Stimulated activated CD4-positive, alpha-beta T cell treated with anti-CD3 and anti-CD28 coated beads, TNF-alpha, amount 100 ng/mL, for 1 hour (primary cell): ENCODE measurements at regions not wholly inside any gene's neighbourhood (a gene's known extent, or its start where the extent isn't known, plus 50 kb on each side); places are given as distances from the start of the nearest gene placed in this dataset.
A peak's percentile ranks its signal among the peaks of the same experiment; 100 is the strongest.
"Not testable (repeated sequence)": the region's sequence is repeated elsewhere in the genome, so short reads cannot be mapped to it uniquely, and the experiment has no call there.

ENCODE experiments used
- DNase-seq, 3 donors: peaks; one replicate each; pipeline ENCODE4 v3.0.0-alpha.2; 2020; ENCODE audit warnings: low read depth in 3 of 3, low spot score in 1 of 3

DNA sequence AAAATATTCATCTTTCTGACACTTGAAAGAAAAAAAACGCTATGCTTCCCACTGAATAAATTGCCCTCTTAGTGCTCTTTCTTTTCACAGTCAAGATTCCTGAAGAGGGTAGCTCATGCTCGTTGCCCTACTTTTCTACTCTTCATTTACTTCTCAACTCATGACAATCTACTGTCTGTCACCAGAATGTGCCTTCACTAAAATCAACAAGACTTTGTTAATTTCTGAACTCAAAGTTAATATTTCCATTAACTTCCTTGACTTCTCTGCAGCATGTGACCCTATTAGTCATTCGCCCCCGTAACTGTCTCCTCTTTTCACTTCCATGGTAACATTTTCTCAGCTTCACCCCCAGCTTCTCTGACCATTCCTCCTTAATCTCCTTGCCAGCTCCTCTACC, 98.9 kb upstream of the MAPRE2 start:
- DNase-seq = no peak

DNA sequence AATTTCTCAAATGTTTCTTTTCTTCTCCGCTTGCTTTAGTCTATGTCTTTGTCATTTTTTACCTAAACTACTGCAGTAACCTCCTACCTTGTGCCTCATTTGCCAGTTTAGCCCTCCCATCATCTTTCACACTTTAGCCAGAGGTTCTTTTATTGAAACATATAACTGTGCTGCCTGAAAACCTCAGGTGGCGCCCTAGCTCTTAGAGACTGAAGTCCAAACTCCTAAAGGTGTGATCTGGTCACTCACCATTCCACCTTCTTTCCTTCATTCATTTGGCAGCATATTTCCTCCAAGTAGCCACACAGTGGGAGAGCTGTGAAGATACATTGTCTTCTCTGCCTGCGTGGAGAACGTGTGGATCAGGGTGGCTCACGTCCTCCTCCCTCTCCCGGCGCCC, 98.2 kb upstream of the MAPRE2 start:
- DNase-seq = no peak

DNA sequence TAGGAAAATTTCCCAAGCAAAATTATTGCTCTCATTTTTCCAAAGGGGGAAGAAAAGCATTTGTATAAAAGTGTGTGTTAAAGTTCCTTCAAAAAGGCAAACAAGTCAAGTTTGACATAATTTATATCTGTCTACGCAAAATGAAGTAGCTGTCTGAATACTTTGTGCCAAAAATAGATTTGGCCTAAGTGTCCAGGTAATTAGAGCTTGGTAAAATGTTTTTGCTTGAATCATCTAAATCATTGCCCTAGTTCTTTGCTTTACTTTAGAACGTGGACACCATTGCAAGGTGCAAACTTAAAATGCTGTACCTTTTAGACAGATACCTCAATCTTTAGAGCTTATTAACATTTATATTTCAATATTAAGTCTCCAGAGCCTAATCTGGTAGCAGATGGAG, 97.6 kb upstream of the MAPRE2 start:
- DNase-seq = no peak

- no peak for DNase-seq
Observed at GRCh38 chr18:34947711-34948125, 93.5 kb upstream of the MAPRE2 start.

DNA sequence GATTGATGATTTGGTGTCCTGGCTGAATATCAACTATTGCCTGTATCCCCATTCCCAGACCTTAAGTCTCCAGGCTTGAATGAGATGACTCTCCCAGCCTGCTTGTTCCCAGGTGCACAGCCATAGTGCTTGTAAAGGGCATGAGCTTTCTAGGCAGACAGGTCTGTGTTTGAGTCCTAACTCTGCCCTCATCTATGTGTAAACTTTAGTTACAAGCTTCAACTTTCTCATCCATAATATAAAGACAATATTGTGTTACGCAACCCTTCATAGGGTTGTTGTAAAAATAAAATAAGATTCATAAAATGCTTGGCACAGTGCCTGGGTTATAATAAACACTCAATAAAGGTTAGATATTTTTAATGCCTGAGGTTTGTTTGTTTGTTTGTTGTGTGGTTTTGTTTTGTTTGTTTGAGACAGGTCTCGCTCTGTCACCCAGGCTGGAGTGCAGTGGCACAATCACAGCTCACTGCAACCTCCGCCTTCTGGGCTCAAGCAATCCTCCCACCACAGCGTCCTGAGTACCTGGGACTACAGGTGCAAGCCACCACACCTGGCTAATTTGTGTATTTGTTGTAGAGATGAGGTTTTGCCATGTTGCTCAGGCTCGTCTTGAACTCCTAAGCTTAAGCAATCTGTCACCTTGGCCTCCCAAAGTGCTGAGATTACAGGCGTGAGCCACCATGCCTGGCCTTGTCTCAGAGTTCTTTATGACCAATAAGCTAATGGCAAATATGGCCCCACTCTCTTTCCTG, 89.4 kb upstream of the MAPRE2 start:
- DNase-seq = no peak

GRCh38 chr18:34953212-34953611, 88.0 kb upstream of the MAPRE2 start:
- DNase-seq = no peak

DNA sequence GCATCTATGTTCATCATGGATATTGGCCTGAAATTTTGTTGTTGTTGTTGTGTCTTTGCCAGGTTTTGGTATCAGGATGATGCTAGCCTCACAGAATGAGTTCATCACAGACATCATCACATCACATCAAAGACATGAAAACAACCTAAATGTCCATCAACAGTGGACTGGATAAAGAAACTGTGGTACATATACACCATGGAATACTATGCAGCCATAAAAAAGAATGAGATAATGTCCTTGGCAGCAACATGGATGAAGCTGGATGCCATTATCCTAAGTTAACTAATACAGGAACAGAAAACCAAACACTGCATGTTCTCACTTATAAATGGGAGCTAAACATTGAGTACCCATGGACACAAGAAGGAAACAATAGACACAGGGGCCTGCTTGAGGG, 85.7 kb upstream of the MAPRE2 start:
- not testable (repeated sequence) for DNase-seq

GRCh38 chr18:34956663-34957062, 84.5 kb upstream of the MAPRE2 start:
- no peak for DNase-seq

DNA sequence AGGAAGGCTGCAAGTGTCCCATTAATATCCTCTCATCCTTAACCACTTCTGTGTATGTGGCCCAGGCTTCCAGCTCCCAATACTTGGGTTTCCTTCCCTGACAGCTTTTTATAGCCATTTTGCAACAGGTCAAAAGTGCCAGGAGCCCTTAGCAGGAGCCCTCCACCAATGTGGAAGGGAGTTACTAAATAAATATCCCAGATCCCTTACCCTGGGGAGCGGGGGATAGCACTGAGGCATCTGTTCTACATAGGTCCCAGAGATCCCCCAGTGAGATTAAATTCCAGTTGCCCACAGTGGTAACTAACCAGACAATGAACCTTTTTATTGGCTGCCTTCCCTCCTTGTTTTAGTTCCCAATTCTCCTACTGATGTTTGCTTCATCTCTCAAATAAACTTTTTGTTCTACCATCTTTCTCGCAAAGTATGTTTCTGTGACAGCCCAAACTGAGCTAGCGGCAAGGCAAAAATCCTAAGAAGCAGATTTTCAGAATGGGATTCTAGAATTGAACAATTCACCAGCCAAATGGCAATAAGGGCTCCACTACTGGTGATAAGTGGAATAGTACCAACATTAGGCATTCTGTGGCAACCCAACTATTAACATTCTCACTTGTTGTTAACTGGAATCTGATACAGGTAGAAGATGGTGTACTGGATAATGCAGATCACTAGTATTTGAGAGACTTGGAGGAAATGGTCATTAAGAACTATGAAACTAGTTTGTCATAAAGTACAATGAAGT, 83.9 kb upstream of the MAPRE2 start:
- DNase-seq = no peak

DNA sequence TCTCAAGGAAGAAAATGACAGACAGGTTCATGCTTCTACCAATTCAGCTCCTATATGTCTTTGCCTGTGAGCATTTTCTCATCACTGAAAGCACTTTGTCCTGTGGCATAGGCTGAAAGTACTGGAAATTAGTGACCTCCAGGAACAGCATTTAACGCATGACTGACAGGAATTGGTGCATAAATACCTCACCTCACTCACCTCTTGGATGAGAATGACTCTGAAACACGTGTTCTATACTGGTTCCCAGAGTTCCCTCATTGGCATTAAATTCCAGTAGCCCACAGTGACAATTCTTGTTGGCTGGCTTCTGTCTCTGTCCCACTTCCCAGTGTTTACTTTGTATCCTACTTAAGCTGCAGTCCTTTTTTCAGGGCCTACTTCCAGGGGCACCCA, 83.4 kb upstream of the MAPRE2 start:
- DNase-seq = no peak

DNA sequence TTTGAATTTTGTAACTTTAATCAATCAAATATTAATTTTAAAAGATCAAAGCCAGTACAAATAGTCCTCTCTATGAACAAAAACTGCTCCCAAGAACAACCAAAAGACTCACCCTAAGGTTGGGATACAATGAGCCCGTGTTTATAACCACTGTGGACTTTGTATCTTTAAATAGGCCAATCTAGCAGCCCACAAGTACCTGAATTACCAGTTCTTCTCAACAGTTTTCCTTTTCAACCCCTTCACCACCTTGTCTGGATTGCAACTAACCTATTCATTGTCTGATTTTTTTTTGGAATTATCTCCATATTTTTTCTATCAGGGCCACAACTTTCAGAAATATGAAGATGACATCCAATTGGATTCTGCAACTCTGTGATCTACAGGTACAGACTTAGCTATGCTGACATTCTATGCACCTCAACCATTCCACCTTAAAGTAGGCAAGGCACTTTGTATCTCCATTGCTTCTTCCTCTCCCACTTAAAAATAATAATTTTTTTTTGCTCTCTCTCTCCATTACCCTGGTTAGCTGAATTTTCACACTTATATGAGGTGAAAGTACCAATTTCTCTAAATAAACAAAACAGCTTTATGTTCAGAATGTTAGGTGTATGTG, 81.9 kb upstream of the MAPRE2 start:
- DNase-seq = no peak

GRCh38 chr18:34959989-34960388, 81.2 kb upstream of the MAPRE2 start:
- no peak for DNase-seq

GRCh38 chr18:34965108-34965507, 76.1 kb upstream of the MAPRE2 start:
- DNase-seq = no peak

GRCh38 chr18:34965566-34965965, 75.6 kb upstream of the MAPRE2 start:
- no peak for DNase-seq

DNA sequence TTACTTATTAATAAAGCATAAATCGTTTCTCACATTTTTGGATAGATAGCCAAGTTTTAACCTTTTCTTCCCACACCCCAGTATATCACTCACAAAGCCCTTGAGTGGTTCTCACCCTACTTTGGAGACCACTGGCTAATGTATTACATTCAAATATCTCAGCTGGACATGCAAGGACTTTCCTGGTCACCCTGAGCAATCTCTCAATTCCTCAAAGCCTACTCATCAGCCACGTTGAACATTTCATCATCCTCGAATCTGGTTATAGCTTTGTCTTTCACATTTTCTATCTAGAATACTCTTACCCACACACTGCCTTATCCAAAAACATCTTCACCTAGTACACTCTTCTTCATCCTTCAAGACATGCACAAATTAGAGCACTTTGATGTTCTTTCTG, 71.1 kb upstream of the MAPRE2 start:
- no peak for DNase-seq

- no peak for DNase-seq
Observed at GRCh38 chr18:34971313-34971712, 69.9 kb upstream of the MAPRE2 start.

- DNase-seq = no peak
Observed at GRCh38 chr18:34972765-34973414, 68.3 kb upstream of the MAPRE2 start.

DNA sequence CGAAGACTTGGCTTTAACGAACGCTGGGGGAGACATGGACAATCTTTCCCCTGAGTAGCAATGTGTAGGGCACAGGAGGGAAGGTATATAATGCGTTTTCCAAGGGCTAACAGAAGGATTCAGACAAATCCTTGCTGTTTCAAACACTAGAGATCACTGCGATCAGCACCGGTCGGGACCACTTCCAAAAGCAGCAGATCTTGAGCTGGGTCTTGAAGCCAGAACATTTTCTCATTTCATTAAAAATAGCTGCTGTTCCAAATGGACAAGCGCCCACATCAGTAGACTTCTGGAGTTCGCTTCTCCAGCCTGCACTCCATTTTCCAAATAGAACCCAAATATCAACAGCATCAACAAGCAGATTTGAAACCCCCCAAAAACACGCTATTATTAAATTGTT, 65.1 kb upstream of the MAPRE2 start:
- no peak for DNase-seq

DNA sequence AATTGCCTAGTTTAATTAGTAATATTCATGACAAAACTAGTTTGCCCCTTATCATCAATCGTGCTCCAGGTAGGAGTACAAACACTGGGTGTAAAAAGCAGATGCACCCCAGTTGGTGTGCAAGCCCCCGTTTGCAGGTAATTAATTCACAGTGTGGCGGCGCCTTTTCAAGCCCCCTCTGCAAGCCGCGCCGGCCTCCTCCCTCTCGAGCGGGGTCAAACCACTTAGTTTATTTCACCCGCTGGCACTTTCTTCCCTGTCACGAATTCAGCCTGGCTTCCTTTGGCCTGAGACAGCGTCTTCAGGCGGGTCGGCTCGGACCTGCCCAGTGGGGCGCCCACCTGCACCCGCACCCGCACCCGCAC, 64.7 kb upstream of the MAPRE2 start:
- no peak for DNase-seq

DNA sequence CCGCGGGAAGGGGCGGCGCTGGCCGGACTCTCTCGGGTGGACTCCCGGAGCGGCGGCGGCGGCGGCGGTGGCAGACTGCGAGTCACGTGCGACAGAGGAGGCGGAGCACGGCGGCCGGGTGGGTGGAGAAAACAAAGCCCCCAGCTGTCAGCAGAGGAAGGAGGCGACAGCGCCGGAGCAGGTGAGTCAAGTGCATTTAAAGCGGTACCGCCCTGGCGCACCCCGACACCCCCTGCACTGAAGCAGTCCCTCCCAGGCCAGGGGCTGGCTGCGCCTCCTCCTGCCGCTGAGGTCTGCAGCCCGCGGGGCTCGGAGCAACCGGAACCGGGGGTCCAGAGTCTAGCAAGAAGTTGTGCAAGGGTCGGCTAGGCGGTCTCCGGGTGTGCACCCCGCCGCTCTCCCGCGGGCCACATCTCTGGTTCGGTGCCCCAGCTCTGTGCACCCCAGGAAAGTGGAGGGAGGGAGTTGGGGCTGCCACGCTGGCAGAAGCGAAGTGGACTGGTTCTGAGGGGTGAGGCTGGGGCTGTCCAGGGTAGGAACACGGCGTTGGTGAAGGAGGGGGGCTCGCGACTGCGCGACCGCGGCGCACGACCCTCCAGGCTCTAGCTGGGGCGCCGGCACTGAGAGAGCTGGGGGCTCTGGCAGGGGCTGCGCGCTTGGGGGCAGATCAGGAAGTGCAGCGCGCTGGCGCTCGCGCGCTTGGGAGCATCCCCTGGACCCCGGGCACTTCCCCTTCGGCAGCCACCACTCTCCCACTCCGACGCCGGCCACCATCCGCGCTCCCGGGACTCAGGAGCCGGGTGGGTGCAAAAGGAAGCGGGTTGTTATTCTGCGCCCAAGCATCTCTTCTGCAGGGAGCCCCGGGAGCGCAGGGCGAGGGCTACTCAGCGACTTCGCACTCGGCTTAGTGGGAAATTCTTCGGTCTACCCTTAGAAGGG, 64.0 kb upstream of the MAPRE2 start:
- DNase-seq = peak in 2 of 3 donors; percentile 50 to 58
